Mucosa of descending colon (tissue), 3 donors: ENCODE measurements at regions not wholly inside any gene's neighbourhood (a gene's known extent, or its start where the extent isn't known, plus 50 kb on each side); places are given as distances from the start of the nearest gene placed in this dataset.

Experiments
- ATAC-seq: fragments of 200-7000 bp; cut with Tn5 transposase; one replicate; pipeline ENCODE4 v1.9.1; 2020; ENCODE audit warnings: mild to moderate bottlenecking, moderate library complexity
- DNase-seq, 3 donors: peaks; one replicate each; pipeline ENCODE4 v3.0.0-alpha.2; 2020
- H3K36me3 ChIP-seq: fragments of 200-600 bp; one replicate; pipeline ENCODE4 v1.8.0; 2021; ENCODE audit warnings: low read depth, mild to moderate bottlenecking
- H3K4me1 ChIP-seq: fragments of 200-600 bp; one replicate; pipeline ENCODE4 v1.8.0; 2021; ENCODE audit warnings: low read depth, mild to moderate bottlenecking
- H3K4me3 ChIP-seq: fragments of 200-600 bp; one replicate; pipeline ENCODE4 v1.8.0; 2021; ENCODE audit warnings: mild to moderate bottlenecking
- H3K9me3 ChIP-seq: fragments of 200-600 bp; one replicate; pipeline ENCODE4 v1.8.0; 2021; ENCODE audit warnings: mild to moderate bottlenecking
- intact Hi-C, 2 donors: fragments of 100-400 bp; cut with DNase I in 1 of 2; cut with micrococcal nuclease in 1 of 2; formaldehyde crosslinking; loops; one replicate each; pipeline versions ENCODE4 v1.11.0 to v1.11.1; 2022; cut with DNase I, micrococcal nuclease
- TF ChIP-seq, protein P1 (sequence below): fragments of 200-600 bp; IDR thresholded peaks from one replicate; pipeline ENCODE4 v1.8.0; 2022; ENCODE audit warnings: antibody characterized with exemption, mild to moderate bottlenecking
- donor health status: DM: no; HTN: no; CAD: no; lungs with moderate emphysema.
- donor health status: DM: no; HTN: no; CAD: no.
- donor health status: DM: no; HTN: yes; CAD: no.

DNA sequence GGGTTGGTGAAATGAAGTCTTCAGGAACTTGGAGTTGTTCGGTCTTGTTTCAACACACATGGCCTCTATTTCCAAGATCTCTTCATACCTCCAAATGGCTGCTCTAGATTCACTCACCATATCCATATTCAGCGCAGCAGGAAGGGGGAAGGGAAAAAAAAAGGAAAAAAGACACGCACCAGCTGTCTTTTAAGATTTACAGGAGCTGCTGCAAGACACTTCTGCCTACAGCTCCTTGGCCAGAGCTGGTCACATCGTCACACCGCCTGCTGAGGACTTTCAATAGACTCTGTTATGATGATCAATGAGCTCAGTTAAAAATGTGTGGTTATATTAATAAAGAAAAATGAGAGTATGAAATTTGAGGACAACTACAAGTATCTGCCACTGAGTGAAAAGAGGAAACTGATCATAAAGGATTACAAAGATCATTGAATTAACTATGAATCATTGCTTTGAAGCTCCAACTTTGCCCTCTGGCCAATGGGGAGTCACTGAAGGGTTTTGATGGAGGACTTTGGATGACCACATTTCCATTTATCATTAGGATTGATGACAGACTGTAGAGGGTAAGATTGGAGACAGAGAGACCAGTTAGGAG lies 182.1 kb upstream of the HMGA2 start:
- Histone ChIP-seq H3K36me3 (no peaks in the 10 kb centered on the region), H3K4me1 (no peaks in the 10 kb centered on the region), H3K9me3 (no peaks in the 10 kb centered on the region), H3K4me3 (no peak overlapping the region)
- TF ChIP-seq, protein P1, sequence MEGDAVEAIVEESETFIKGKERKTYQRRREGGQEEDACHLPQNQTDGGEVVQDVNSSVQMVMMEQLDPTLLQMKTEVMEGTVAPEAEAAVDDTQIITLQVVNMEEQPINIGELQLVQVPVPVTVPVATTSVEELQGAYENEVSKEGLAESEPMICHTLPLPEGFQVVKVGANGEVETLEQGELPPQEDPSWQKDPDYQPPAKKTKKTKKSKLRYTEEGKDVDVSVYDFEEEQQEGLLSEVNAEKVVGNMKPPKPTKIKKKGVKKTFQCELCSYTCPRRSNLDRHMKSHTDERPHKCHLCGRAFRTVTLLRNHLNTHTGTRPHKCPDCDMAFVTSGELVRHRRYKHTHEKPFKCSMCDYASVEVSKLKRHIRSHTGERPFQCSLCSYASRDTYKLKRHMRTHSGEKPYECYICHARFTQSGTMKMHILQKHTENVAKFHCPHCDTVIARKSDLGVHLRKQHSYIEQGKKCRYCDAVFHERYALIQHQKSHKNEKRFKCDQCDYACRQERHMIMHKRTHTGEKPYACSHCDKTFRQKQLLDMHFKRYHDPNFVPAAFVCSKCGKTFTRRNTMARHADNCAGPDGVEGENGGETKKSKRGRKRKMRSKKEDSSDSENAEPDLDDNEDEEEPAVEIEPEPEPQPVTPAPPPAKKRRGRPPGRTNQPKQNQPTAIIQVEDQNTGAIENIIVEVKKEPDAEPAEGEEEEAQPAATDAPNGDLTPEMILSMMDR, result no peak
- DNase-seq, result no peak
- intact Hi-C loops, result no loop called here
- no peak for ATAC-seq

DNA sequence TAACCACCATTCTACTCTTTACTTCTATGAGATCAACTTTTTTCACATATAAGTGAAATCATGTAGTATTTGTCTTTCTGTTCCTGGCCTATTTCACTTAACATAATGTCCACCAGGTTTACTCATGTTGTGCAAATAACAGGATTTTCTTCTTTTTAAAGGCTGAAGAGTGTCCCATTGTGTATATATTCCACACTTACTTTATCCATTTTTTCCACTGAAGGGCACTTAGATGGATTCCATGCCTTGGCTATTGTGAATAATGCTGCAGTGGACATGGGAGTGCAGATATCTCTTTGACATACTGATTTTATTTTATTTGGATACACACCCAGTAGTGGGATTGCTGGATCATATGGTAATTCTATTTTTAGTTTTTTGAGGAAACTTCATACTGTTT lies 181.1 kb upstream of the HMGA2 start:
- H3K36me3 ChIP-seq, result no peaks in the 10 kb centered on the region
- intact Hi-C loops, result no loop called here

DNA sequence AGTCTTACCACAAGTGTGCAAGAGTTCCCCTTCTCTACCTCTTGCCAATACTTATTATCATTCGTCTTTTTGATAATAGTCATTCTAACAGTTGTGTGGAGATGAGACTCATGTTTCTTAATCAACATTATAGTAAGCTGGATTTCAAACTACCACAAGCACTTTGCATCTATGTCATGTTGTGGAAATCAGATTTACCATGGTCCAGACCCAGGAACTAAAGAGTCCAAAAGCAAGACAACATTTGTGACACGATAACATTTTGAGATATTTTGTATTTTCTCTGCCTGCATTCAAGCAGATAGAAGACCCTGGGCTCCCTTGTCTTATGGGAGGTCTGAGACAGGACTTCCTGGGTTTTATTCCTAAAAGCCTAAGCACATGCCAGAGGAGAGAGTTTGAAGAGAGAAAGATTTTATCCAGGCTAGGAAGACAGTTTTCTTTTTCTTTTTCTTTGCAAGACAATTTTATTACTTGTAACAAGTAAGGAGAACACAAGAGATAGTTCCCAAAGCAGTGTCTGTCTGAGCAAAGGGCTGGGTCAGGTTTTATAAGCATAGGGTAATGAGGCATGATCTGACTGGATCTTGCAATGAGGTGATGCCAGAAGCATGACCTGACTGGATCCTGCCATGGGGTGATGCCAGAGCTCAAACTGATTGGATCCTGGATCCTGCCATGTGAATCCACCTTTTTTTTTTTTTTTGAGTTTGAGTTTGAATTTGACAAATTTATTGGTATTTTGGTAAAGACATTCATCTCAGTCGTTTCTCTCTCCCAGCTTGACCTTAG lies 180.5 kb upstream of the HMGA2 start:
- TF ChIP-seq, protein P1, result no peak
- DNase-seq (no peak), ATAC-seq (no peak)
- H3K9me3 ChIP-seq, result no peaks in the 10 kb centered on the region
- H3K4me1 ChIP-seq, result peaks cover 4% of the 10 kb centered on the region
- intact Hi-C loops, result no loop called here
- no peak overlapping the region for H3K4me3 ChIP-seq
- no peaks in the 10 kb centered on the region for H3K36me3 ChIP-seq

More for the DNA sequence above, 181.1 kb upstream of the HMGA2 start:
- H3K4me3 ChIP-seq, result no peak overlapping the region
- ATAC-seq, result no peak
- TF ChIP-seq, protein P1, result no peak
- no peaks in the 10 kb centered on the region for H3K9me3 ChIP-seq
- DNase-seq, result no peak
- H3K4me1 ChIP-seq, result no peaks in the 10 kb centered on the region

DNA sequence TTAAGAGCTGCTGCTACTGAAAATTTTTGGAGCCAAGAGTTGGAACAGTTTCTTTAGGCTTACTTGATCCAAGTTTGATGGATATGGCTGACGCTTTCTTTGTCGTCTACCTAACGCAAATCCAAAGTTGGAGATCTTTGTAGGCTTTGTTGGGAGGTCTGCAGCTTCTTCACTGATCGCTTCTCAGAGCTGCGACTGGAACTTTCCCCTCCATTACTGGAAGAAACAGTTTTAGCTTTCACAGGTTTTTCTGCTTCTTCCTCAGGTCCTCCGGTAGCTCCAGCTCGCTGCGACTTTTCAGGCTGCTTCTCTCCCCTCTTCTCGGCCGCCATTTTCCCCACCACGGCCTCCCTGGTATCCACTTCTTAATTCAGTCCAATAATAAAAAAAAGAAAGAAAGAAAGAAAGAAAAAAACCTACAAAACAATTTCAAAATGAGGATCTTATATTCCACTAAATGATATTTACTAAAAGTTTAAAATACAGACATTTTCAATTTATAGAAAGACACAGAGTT lies 178.1 kb upstream of the HMGA2 start:
- peaks cover 8% of the 10 kb centered on the region for H3K4me1 ChIP-seq
- ATAC-seq (no peak), DNase-seq (no peak)
- intact Hi-C loops, result no loop called here
- TF ChIP-seq, protein P1, result no peak
- no peak overlapping the region for H3K4me3 ChIP-seq
- no peaks in the 10 kb centered on the region for H3K36me3 ChIP-seq
- H3K9me3 ChIP-seq, result no peaks in the 10 kb centered on the region

DNA sequence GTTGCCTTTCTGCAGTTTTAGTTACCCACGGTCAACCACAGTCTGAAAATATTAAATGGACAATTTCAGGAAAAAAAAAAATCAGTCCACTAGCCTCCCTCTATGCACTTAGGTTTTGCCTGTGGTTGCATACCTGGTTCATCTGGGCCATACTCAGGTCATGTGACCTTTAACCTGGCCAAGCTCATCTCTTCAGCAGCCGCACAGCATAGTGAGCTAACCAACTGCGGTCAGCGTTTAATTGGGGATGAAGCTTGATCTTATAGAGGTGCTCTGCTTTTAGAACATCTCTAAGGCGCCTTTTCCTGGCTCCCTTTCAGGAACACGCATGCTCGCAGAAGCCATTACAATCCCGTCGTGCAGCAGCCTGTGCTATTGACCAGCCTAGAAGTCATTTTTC lies 177.2 kb upstream of the HMGA2 start:
- TF ChIP-seq, protein P1, result no peak
- no peaks in the 10 kb centered on the region for H3K36me3 ChIP-seq
- H3K4me3 ChIP-seq, result no peak overlapping the region
- no peak for ATAC-seq
- DNase-seq, result no peak
- H3K9me3 ChIP-seq, result no peaks in the 10 kb centered on the region
- H3K4me1 ChIP-seq, result peaks cover 8% of the 10 kb centered on the region
- intact Hi-C loops, result no loop called here
